ENCODE measurements at regions not wholly inside any gene's neighbourhood (a gene's known extent, or its start where the extent isn't known, plus 50 kb on each side); places are given as distances from the start of the nearest gene placed in this dataset.

GRCh38 chr13:107078229-107078765, 510.4 kb upstream of the ARGLU1 start:
- no peak for TF ChIP-seq CTCF (IDR thresholded peaks at IDR 0.05 in 2 of 3, conservative IDR thresholded peaks at IDR 0.05 in 1 of 3; ENCODE audit: insufficient read depth in 2 of 3, low read depth in 1 of 3, low read length in 3 of 3)
- TF ChIP-seq POLR2AphosphoS5 (IDR thresholded peaks at IDR 0.05; ENCODE audit: control insufficient read depth, insufficient read depth, low read depth, low read length): no peak

Measured in K562 (cell line).